ENCODE measurements at regions not wholly inside any gene's neighbourhood (a gene's known extent, or its start where the extent isn't known, plus 50 kb on each side); places are given as distances from the start of the nearest gene placed in this dataset.
"Not testable (repeated sequence)": the region's sequence is repeated elsewhere in the genome, so short reads cannot be mapped to it uniquely, and the experiment has no call there.

GRCh38 chr4:186999686-187000085 is 276.0 kb upstream of the FAT1 start:
- no peak for DNase-seq

DNA sequence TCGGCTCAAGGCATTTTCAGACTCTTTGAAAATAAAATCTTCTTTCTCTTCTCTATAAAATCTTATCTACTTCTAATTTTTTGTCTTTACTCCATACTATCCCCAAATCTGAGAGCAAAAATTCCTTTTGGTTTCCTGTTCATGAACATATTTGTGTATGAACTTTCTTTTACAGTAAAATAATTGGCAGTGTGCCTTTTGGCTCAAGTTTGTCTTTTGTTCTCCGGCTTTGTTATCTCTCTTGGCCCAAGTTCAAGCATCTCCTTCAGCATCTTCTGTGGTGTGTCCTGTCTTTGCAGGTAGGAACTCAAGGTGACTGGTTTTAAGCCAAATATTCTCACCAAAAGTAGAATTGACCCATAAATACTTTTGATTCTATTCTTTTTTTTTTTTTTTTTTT is 276.6 kb upstream of the FAT1 start:
- no peak for DNase-seq

GRCh38 chr4:187002133-187002532 is 278.5 kb upstream of the FAT1 start:
- not testable (repeated sequence) for DNase-seq

GRCh38 chr4:187004628-187005027 is 281.0 kb upstream of the FAT1 start:
- no peak for DNase-seq

DNA sequence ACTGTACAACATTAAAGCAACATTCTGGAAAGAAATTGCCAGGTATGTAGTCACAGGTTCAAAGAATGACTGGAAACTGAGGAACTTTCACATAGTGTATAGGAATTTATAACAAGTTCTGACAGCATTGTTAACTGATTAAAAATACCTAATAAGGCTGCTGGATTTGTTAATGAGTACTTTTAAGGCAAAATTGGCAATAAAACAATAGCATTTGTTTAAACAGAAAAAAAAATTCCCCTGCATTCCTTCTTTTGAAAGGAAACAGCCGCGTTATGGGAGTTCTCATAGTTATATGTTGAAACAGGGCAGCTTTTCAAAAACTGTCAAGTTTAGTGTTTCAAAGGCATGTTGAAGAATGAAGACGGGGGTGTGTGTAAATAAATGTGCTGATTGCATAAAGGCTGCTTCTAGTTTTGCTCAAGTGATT is 282.5 kb upstream of the FAT1 start:
- no peak for DNase-seq

GRCh38 chr4:187010052-187010451 is 286.4 kb upstream of the FAT1 start:
- DNase-seq: no peak

GRCh38 chr4:187016101-187016500 is 292.4 kb upstream of the FAT1 start:
- DNase-seq: no peak

- DNase-seq: no peak
Observed at GRCh38 chr4:187017147-187017546, 293.5 kb upstream of the FAT1 start.

- no peak for DNase-seq
Observed at GRCh38 chr4:187019896-187020295, 296.2 kb upstream of the FAT1 start.

DNA sequence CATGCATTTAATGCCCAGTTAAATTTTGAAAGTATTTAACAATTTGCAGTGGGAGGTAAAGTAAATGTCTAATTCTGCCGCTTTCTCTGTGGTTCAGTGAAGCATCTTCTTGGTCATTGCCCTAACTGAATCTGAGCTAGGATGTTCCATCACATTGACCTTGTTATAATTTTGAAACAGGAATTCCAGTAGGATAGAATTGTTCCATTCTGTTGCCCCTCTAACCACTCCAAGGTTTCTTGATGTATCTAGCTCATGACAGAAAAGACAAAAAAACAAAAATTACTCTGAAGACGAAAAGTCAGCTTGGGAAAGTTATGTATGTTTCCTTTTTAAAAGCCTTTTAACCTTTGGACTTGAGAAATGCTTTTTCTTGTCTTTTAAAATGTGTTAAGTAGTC is 297.0 kb upstream of the FAT1 start:
- DNase-seq: no peak

GRCh38 chr4:187021436-187022205 is 298.0 kb upstream of the FAT1 start:
- no peak for DNase-seq

DNA sequence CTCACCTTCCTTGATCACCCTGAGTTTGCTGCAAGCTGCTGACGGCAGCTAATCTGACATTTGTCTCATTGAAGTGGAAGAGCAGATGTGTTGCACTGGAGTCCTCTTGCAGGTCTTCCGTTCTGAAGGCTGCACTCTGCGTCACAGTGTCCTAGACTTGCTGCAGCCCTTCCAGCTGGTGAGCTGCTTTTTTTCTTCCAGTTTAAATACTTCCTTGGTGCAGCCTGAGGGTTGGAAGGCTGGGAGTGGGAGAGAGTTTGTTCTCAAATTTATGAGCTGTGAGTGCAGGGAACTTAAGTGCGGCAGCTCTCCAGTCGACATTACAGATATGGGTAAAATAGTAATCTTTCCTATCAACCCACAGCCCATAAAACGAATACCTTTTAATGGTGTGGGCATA is 303.6 kb upstream of the FAT1 start:
- no peak for DNase-seq

DNA sequence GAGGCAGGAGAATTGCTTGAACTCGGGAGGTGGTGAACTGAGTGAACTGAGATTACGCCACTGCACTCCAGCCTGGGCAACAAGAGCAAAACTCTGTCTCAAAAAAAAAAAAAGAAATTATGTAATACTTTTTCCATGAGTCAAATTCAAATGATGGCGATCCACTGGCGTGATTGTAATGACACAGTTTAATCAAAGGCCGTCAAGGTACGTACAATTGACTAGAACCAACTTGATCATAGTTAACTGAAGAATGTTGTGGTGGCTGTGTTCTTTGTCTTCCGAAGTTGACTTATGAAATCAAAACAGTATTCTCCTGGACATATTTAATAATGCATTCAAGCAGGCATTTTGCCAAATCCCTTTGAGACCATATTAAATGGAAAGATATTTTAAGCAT is 318.6 kb upstream of the FAT1 start:
- no peak for DNase-seq

DNA sequence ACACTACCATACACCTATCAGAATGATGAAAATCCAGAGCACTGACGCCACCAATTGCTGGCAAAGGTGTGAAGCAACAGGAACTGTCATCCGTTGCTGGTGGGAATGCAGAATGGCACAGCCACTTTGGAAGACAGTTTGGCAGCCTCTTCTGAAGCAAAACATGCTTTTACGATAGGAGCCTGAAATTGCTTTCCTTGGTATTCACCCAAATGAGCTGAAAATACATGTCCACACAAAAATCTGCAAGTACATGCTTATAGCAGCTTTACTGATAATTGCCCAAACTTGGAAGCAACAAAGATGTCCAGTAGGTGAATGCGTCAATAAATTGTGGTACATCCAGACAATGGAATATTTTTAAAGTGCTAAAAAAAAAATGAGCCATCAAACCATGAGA is 322.8 kb upstream of the FAT1 start:
- DNase-seq: no peak

GRCh38 chr4:187059021-187059420 is 335.4 kb upstream of the FAT1 start:
- no peak for DNase-seq

GRCh38 chr4:187059895-187060294 is 336.2 kb upstream of the FAT1 start:
- DNase-seq: no peak

DNA sequence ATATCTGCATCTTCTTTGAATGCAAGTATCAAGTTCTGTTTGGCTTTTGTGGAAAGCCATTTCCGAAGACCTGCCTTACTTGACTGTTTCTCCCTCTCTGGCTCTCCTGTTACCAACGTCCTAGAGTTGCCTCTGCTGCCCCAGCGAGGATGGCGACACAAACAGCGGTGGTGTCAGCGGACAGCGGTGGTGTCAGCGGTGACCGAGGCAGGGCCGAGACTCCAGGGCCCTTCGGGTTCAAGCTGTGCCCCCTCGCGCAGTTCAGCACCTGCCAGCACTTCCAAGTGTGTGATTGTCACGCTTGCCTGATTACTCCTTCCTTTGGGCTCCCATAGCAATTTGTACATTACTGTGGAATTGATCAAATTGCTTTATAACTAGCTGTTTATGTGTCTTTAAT is 336.9 kb upstream of the FAT1 start:
- DNase-seq: no peak

GRCh38 chr4:187063251-187063650 is 339.6 kb upstream of the FAT1 start:
- no peak for DNase-seq

- no peak for DNase-seq
Observed at GRCh38 chr4:187064033-187064432, 340.4 kb upstream of the FAT1 start.

- no peak for DNase-seq
Observed at GRCh38 chr4:187065396-187065795, 341.7 kb upstream of the FAT1 start.

DNA sequence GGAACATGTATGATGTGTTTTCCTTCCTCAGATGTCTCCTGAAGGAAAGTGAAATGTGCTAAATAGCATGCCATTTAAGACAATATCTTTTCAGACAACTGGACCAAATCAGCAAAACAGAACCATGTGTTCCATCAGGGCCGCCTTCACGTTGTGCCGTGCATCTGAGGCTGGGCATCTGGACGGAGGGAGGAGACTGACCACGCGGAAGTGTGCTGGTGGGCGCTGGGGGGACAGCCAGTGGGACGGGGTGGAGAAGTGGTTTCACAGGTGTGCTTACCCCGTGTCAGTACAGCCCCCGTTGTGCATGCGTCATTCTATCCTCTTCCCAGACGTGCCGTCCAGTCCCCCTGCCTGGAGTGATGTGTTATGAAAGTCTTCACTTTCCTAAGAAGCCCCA is 342.1 kb upstream of the FAT1 start:
- no peak for DNase-seq

DNA sequence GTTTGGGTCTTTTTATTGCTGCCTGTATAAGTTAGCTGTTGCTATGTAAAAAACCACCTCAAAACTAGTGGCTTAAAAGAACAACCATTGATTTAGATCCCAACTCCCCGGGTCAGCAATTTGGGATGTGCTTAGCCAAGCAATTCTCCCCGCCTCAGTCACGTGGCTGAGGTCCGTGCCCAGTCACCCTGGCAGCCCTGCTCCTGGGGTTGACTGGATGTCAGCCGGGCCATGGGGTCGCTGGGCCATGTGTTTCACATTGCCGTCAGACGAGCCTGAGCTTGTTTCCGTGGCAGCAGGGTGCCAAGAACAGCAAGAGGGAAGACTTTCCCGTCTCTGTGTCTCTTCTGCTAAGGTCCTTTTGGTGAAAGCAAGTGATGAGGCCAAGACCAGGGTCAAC is 345.7 kb upstream of the FAT1 start:
- no peak for DNase-seq

- DNase-seq: no peak
Observed at GRCh38 chr4:187070158-187070557, 346.5 kb upstream of the FAT1 start.

DNA sequence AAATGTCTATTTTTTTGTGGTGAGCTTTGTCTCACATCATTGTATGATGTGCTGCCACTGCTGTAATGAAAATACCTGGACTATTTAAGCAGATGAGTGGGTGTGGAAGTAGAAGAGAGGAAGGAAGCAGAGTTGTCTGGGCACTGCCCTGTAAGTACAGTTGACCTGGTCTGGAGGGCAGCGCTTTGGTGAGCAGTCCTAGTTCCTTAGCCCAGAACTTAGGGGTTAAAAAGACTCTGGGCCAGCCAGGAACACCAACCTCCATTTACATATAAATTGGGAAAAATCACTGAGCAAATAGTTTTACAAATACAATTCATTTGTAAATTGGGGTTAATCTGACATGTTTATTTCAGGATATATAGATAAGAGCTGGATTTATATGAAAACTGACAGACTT is 347.1 kb upstream of the FAT1 start:
- DNase-seq: no peak

DNA sequence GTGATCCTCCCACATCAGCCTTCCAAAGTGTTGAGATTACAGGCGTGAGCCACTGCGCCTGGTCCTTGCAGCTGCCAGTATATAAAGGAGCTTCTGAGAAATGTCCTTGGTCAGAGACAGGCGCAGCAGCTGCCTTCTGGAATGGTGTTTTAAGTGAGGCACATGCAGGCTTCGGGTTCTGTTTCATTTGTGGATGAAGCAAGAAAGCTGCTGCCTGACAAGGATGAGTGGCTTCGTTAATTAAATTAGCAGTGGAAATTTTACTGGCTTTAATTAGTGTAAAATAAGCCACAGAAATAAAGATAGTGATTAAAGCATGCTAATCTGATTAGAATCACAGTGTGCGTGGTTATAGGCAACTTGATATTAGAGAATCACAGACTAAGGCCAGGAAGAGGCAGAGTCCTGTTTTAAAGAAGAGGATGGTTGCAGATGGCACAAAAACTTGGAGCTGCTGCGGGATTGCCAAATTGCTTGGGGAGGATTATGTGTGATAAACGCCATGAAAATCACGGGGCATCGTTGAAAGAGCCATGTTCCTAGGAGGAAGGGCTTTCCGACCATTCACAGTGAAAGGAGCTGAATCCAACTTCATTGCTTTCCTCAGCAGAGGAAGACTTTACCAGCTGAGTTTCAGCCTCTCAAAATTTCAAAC is 348.4 kb upstream of the FAT1 start:
- no peak for DNase-seq
